ENCODE measurements at regions not wholly inside any gene's neighbourhood (a gene's known extent, or its start where the extent isn't known, plus 50 kb on each side); places are given as distances from the start of the nearest gene placed in this dataset.
A peak's percentile ranks its signal among the peaks of the same experiment; 100 is the strongest.

- DNase-seq: no peak
Measured at GRCh38 chr12:126807312-126807865, 1459.6 kb upstream of the TMEM132C start.

DNA sequence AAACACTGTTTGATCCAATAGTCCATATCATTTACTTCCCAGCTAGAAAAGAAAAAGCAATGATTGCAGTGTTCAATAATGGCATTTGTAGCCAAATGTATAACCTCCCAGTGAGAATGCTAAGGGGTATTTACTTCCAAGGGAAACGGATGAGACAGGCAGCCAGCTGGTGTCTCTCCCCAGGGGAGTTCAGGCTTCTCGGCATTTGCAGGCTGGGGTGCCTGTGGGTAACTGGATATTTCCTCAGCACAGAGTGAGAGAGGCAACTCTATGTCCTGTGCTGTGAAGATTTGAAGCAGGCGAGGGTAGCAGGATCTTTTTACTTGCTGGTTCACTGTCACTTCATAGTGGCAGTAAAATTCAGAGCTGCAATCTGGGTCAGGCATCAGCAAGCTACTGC, 1455.6 kb upstream of the TMEM132C start:
- no peak for DNase-seq

DNA sequence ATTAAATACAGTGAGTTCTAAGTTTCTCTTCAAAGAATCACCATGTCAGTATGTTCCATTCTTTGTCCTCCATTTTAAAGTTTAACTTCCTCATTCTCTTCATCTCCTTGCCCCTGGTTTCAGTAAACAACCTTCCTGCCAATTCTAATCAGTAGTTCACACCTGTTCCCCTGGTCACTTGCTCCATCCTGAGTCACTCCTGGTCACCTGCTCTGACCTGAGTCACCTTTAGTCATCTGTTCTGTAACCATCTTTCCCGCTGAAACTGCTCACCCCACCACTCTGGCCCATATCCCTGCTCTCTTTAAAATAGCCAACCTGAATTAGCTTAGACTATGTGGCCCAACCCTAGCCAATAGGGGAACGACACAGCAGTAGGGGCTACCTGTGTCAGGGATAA, 1447.4 kb upstream of the TMEM132C start:
- DNase-seq: no peak

DNA sequence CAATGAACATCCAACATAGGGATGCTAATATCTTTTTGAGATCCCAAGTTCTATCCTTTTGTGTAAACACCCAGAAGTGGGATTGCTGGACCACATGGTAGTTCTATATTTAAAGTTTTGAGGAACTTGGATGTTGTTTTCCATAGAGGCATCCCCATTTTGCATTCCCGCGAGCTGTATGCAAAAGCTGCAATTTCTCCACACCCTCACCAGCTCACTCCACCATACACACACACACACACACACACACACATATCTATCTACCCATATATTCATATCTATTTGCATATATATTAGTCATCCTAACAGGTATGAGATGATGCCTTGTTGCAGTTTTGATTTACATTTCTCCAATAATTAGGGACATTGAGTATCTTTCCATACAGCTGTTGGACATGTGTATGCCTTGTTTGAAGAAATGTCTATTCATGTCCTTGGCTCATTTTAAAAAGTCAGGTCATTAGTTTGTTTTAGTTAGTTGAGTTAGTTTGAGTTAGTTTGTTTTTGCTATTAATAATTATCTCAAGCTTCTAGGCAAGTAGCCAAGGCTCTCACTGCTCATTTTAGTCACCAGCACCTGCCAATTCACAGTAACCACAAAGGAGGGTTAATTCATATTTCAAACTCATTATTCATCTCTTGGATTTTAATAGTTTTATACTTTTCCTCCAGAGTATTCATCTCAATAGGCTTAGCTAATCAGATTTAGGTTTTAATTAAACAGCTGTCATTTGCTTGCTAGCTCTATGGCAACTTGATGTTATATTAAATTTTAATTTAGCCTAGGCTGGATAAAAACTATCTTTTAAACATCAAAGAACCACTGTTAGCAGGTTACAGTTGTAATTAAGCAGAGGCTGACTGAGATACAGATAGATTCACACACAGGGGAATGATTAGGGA, 1435.9 kb upstream of the TMEM132C start:
- DNase-seq: no peak

- DNase-seq: no peak
Measured at GRCh38 chr12:126837697-126838096, 1429.3 kb upstream of the TMEM132C start.

DNA sequence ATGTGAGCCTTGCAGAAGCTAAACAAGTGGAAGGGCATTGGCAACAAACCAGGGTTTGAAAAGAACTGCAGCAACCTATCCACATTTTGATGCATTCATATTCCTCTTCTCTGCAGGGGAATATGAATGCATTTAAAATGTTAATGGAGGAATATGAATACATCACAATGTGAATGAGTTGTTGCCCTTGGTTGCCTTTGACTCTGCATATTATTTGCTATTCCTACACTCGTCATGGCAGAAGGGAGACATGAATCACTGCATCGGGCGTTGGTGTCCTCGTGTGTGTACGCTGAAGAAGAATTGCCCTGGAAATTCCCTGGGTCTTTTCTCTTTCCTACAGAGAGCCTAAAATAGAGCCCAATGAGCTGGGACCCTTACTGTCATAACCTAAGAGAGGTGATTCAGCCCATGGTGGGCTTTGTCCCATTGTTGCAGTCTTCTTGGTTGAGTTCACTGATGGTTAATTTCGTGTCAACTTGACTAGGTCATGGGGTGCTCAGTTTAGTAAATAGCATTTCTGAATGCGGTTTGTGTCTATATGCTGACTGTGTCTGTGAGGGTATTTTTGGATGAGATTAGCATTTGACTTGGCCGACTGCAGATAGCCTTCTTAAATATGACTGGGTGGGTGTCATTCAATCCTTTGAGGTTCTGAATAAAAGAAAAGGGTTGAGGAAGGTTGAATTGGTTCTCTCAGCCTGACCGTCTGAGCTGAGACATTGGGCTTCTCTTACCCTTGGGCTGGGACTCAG, 1422.9 kb upstream of the TMEM132C start:
- DNase-seq: no peak

- no peak for DNase-seq
Measured at GRCh38 chr12:126847005-126847629, 1419.9 kb upstream of the TMEM132C start.

DNA sequence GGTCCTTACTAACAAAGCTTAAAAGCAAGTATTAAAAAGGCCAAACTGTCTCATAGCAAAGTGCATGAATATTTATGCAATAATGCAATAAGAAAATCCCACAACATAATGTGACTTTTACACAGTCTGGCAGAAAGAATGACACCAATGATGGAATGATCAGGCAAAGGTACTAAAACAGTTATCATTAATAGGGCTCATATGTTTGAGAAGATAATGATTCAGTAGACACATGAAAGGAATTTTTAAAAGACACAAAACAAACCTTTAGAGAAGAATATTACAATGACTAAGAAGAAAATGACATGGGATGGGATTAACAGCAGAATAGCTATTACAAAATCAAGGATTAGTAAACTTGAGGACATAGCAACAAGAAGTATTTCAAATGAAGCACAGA, 1411.2 kb upstream of the TMEM132C start:
- no peak for DNase-seq

GRCh38 chr12:126856958-126857357, 1410.0 kb upstream of the TMEM132C start:
- DNase-seq: no peak

- DNase-seq: no peak
Measured at GRCh38 chr12:126858560-126858959, 1408.4 kb upstream of the TMEM132C start.

DNA sequence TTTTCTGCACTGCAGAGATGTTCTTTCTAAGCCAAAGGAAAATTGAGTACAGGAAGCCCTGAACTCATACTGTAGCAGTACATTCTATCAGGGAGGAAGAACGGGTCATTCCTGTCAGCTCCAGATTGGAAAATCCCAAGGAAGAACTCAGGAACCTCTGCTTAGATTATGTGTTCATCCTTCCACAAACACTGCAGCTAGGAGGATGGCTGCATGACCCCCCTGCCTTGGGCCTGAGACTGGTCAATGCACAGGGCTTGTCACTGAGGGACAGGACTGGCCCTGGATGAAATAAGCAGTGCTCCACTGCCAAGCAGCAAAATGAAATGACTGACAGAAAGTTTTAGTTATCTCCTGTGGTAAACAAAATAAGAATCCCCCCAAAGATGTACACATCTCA, 1406.8 kb upstream of the TMEM132C start:
- no peak for DNase-seq

GRCh38 chr12:126862500-126862899, 1404.5 kb upstream of the TMEM132C start:
- no peak for DNase-seq

DNA sequence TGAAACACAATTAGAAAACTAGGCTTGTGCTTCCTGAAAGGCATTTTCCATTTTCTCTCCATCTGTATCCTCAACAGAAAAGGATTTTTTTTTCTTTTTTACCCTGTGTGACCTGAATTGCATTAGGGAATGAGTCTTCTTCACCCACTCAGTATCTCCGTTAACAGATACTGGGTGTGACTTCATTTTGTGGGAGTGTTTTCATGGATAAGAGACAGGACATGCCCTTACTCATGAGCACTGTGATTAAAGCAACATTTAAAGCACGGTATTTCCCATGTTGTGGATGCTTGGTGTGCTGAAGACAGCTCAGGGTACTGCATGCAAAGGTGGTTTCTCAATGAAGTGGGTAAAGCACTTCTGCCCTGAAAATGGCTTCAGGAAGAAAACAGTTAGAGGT, 1397.3 kb upstream of the TMEM132C start:
- DNase-seq: no peak

- DNase-seq: no peak
Measured at GRCh38 chr12:126873701-126874100, 1393.3 kb upstream of the TMEM132C start.

GRCh38 chr12:126874427-126875026, 1392.4 kb upstream of the TMEM132C start:
- DNase-seq: peak; percentile 53

- no peak for DNase-seq
Measured at GRCh38 chr12:126879842-126880241, 1387.1 kb upstream of the TMEM132C start.

GRCh38 chr12:126883697-126884096, 1383.3 kb upstream of the TMEM132C start:
- no peak for DNase-seq

GRCh38 chr12:126889501-126889900, 1377.5 kb upstream of the TMEM132C start:
- DNase-seq: no peak

GRCh38 chr12:126890097-126890496, 1376.9 kb upstream of the TMEM132C start:
- no peak for DNase-seq

- DNase-seq: no peak
Measured at GRCh38 chr12:126891789-126892188, 1375.2 kb upstream of the TMEM132C start.

GRCh38 chr12:126895951-126896913, 1370.7 kb upstream of the TMEM132C start:
- DNase-seq: no peak

- DNase-seq: no peak
Measured at GRCh38 chr12:126897102-126897501, 1369.9 kb upstream of the TMEM132C start.
